HEK293T (cell line): ENCODE measurements at regions not wholly inside any gene's neighbourhood (a gene's known extent, or its start where the extent isn't known, plus 50 kb on each side); places are given as distances from the start of the nearest gene placed in this dataset.

ENCODE experiments used
- CTCF ChIA-PET: fragments of 350-600 bp; formaldehyde crosslinking; extraction: SDS; loops from one replicate; lab custom pipeline; 2021; ENCODE audit warnings: antibody characterized with exemption, inconsistent platforms; lab: Yijun Ruan, JAX
- POLR2A ChIA-PET: fragments of 350-600 bp; formaldehyde crosslinking; extraction: SDS; loops from one replicate; lab custom pipeline; 2020; ENCODE audit warnings: antibody characterized with exemption, inconsistent platforms; lab: Yijun Ruan, JAX
- DNase-seq: peaks from one replicate; pipeline ENCODE4 v3.0.0; 2012; ENCODE audit warnings: mixed read lengths; ENCODE audit errors: extremely low spot score
- ARNT ChIP-seq: fragments of 450-650 bp; IDR thresholded peaks from 2 replicates; pipeline ENCODE4 v1.6.1; 2017; ENCODE audit warnings: mild to moderate bottlenecking
- BHLHE40 ChIP-seq: fragments of 450-650 bp; IDR thresholded peaks from 2 replicates; pipeline ENCODE4 v1.6.1; 2016; ENCODE audit warnings: mild to moderate bottlenecking, moderate library complexity, borderline replicate concordance
- CTBP1 ChIP-seq: fragments of 450-650 bp; IDR thresholded peaks from 2 replicates; pipeline ENCODE4 v1.6.1; 2016; ENCODE audit warnings: borderline replicate concordance
- ELF4 ChIP-seq: fragments of 450-650 bp; IDR thresholded peaks from 2 replicates; pipeline ENCODE4 v1.6.1; 2017; ENCODE audit warnings: antibody characterized with exemption
- FOXA1 ChIP-seq: fragments of 450-650 bp; IDR thresholded peaks from 2 replicates; pipeline ENCODE4 v1.6.1; 2016; ENCODE audit warnings: mild to moderate bottlenecking
- FOXK2 ChIP-seq: fragments of 450-650 bp; IDR thresholded peaks from 2 replicates; pipeline ENCODE4 v1.6.1; 2016; ENCODE audit warnings: mild to moderate bottlenecking
- FOXM1 ChIP-seq: fragments of 450-650 bp; IDR thresholded peaks from 2 replicates; pipeline ENCODE4 v1.6.1; 2017; ENCODE audit warnings: mild to moderate bottlenecking, borderline replicate concordance
- HDGF ChIP-seq: fragments of 450-650 bp; IDR thresholded peaks from 2 replicates; pipeline ENCODE4 v1.6.1; 2017; ENCODE audit warnings: antibody characterized with exemption, borderline replicate concordance
- L3MBTL2 ChIP-seq: fragments of 450-650 bp; conservative IDR thresholded peaks from 2 replicates; pipeline ENCODE4 v1.6.1; 2016; ENCODE audit warnings: mild to moderate bottlenecking
- LEF1 ChIP-seq: fragments of 450-650 bp; IDR thresholded peaks from 2 replicates; pipeline ENCODE4 v1.6.1; 2017; ENCODE audit warnings: mild to moderate bottlenecking, borderline replicate concordance
- NFRKB ChIP-seq: fragments of 450-650 bp; IDR thresholded peaks from 2 replicates; pipeline ENCODE4 v1.6.1; 2016; ENCODE audit warnings: mild to moderate bottlenecking, moderate library complexity
- SP1 ChIP-seq: fragments of 450-650 bp; IDR thresholded peaks from 2 replicates; pipeline ENCODE4 v1.6.1; 2017
- SUZ12 ChIP-seq: fragments of 450-650 bp; IDR thresholded peaks from 2 replicates; pipeline ENCODE4 v1.6.1; 2016; ENCODE audit warnings: mild to moderate bottlenecking
- TARDBP ChIP-seq: fragments of 450-650 bp; IDR thresholded peaks from 2 replicates; pipeline ENCODE4 v1.6.1; 2016
- ZNF384 ChIP-seq: fragments of 450-650 bp; IDR thresholded peaks from 2 replicates; pipeline ENCODE4 v1.6.1; 2016
- TF ChIP-seq, protein P1 (sequence below): fragments of 450-650 bp; IDR thresholded peaks from 2 replicates; pipeline ENCODE4 v1.6.1; 2016

DNA sequence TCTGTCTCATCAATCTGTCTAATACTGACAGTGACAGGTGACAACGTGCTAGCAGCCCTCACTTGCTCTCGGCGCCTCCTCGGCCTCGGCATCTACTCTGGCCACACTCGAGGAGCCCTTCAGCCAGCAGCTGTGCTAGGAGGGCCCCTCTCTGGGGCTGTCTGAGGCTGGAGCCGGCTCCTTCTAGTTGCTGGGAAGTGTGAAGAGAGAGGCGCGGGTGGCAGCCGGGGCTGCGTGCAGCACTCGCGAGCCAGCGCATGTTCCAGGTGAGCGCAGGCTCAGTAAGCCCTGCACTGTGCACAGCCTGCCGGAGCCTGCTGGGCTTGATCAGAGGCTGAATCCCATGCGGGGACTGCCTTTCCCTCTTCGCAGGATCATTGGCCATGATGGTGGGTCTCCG is 330.7 kb downstream of the CDH10 start:
- TF ChIP-seq SP1 (no peak), L3MBTL2 (no peak), FOXM1 (no peak)
- ChIA-PET POLR2A (no interaction called here), CTCF (no interaction called here)
- no peak for DNase-seq

DNA sequence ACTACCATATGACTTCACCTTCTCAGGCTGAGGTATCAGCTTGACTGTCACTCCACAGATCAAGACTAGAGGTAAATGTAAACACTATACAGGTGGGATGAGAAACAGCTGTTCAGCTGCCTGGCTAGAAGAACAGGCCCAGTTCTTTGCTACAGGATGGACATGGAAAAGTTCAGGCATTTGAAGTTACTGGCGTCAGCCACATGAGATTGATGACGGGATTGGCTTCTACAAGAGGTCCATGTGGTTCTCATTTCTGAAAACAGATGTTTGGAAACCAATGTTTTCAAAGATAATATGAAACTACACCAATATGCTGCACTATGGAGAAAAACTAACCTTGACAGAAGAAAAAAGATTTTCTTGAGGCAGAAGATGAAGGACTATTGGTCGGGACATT is 324.1 kb downstream of the CDH10 start:
- POLR2A ChIA-PET = no interaction called here
- no peak for DNase-seq
- CTCF ChIA-PET = no interaction called here
- TF ChIP-seq L3MBTL2 (no peak), LEF1 (no peak)

DNA sequence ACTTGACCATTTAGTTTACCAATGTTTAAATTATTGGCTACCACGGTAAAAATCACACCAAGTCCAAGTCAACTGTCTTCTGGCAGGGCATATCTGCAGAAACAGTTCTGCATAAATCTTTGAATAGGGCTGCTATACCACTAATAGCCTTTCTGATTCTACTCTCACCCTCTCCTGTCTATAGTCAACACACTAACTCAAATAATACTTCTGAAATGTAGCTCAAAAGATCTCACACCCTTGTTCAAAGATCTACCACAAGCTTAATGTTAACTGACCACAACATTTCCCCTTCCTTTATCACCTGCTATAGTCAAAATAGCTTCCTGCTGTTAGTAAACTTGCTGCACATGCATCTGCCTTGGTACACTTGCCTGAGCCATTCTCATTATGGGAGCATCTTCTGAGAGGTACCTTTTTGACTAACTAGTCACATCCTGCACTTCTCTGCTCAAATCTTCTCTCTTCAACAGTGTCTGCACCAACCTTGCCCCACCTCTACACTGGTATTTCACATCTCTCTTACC is 319.4 kb downstream of the CDH10 start:
- CTCF ChIA-PET = no interaction called here
- TF ChIP-seq FOXM1 (no peak), FOXA1 (no peak), ARNT (no peak), ZNF384 (no peak), FOXK2 (no peak), ELF4 (no peak), NFRKB (no peak), SUZ12 (no peak), BHLHE40 (no peak), HDGF (no peak), TARDBP (no peak), CTBP1 (no peak), L3MBTL2 (no peak)
- TF ChIP-seq, protein P1, sequence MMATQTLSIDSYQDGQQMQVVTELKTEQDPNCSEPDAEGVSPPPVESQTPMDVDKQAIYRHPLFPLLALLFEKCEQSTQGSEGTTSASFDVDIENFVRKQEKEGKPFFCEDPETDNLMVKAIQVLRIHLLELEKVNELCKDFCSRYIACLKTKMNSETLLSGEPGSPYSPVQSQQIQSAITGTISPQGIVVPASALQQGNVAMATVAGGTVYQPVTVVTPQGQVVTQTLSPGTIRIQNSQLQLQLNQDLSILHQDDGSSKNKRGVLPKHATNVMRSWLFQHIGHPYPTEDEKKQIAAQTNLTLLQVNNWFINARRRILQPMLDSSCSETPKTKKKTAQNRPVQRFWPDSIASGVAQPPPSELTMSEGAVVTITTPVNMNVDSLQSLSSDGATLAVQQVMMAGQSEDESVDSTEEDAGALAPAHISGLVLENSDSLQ = no peak
- POLR2A ChIA-PET = no interaction called here
- no peak for DNase-seq

DNA sequence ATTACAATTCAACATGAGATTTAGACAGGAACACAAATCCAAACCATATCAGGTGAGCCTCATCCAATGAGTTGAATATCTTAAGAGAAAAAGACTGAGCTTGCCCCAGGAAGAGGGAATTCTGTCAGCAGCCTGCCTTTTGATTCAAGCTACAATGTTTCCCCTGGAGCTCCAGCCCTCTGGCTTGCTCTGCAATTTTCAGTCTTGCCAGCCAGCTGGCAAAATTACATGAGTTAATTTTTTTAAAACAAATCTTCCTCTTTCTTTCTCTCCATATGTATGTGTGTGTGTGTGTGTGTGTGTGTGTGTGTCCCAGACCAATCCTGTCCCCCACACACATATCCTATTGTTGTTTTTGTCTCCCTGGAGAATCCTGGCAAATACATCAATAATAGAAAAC is 313.2 kb downstream of the CDH10 start:
- CTCF ChIA-PET = no interaction called here
- POLR2A ChIA-PET = no interaction called here
- TF ChIP-seq HDGF (no peak), NFRKB (no peak), LEF1 (no peak), L3MBTL2 (no peak), ELF4 (no peak), CTBP1 (no peak), TARDBP (no peak), FOXM1 (no peak), BHLHE40 (no peak)
- TF ChIP-seq, protein P1 = no peak
- no peak for DNase-seq

DNA sequence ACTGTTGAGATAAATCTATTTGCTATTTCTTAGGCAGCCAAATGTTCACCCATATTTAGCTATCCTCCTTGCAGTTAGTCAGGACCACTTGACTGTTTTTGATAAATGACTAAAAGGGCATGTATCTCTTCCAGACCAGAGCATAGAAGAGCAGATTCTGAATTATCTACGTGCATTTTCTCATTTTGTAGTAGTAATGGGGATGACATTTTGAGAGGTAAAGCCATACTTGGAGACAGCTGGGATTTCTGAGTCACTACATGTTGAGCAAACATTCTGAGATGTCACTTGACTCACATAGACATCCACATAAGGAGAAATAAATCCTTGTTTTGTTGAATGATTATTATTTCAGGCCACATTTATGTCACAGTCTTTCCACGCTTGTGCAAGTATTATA is 297.6 kb downstream of the CDH10 start:
- CTCF ChIA-PET = no interaction called here
- POLR2A ChIA-PET = no interaction called here
- no peak for TF ChIP-seq NFRKB
- no peak for TF ChIP-seq TARDBP
- DNase-seq = no peak

DNA sequence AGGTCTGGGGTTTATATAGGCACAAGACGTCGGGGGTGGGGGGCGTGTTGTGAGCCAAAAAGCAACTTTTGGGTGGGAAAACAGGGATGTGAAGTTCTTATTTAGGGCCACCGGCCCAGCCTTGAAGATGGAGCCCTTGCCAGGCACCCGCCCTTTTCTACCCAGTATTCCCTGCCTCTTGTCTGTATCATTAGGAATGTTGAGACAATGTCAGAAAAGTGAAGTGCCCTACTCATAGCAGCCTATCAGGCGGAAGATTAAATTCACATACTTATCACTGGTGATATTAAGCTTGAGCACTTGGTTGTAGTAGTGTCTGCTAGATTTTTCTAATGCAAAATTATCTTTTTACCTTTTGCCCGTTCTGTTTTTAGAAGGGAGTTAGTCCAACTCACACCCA is 293.5 kb downstream of the CDH10 start:
- ChIA-PET CTCF (no interaction called here), POLR2A (no interaction called here)
- no peak for TF ChIP-seq FOXM1
- no peak for DNase-seq

DNA sequence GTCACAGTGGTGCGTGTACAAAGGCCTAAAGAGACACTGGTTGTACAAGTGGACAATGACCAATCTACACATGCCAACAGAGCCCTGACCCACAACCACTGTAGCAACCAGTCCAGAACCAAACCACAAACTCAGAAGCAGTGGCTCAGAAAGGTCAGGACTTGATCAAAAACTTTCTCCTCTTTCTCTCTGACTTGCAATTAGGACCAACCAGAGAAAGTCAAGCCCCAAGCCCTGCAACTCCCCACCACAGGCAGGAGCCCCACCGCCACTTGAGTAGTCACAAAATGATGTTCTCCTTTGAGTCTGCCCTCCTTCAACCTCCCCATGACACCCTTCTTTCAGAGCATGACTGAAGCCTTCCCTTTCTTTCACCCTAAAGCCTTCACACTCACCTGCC is 291.8 kb downstream of the CDH10 start:
- no peak for TF ChIP-seq TARDBP
- no peak for TF ChIP-seq ARNT
- TF ChIP-seq CTBP1 = no peak
- CTCF ChIA-PET = no interaction called here
- POLR2A ChIA-PET = no interaction called here
- no peak for DNase-seq

DNA sequence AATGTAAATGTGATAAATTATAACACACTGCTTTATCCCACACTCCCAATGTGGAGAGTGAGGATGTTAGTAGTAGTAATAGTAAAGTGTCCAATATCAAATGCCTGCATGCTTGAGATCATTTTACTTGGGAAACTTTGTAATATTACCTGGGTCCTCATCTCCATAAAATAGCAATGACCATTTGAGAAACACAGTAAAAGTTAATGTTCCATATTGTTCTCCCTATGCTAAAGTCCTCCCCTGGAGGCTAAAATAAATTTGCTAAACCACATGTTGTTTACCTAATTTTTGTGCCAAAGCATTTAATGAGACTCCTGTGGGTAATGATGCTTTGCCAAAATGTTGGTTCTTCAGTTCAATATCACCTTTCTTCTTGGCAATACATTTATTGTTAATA is 291.2 kb downstream of the CDH10 start:
- DNase-seq = no peak
- ChIA-PET POLR2A (no interaction called here), CTCF (no interaction called here)
- no peak for TF ChIP-seq FOXA1

DNA sequence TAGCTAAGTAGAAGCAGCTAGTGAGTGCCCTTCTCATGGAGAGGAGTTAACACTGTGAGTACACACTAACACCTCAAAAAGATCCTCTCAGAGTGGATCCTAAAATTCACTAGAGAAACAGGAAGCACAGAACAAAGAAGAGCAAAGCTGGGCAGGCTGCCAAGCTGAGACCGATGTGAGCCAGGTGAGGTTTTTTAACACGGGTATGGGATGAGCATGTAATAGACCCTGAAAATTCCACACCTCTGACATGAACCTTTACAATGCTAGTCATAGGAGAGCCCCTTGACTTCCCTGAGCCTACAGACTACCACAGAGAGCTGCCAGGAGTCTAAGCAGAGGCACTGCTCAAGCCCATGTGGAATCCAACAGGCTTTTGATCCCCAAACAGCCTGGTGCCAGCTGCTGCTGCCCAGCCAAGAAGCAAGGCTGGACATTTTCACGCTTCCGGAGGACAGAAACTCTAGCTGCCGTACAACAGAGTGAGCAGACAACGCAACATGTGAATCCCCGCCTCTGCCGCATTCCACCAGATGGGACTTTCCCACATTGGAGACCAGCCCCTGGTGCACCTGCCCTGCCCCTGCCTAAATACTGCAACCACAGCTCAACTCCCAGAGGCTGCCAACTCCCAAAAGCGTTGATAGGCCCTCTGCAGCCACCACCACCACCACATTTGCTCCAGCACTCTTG is 280.8 kb downstream of the CDH10 start:
- ChIA-PET POLR2A (no interaction called here), CTCF (no interaction called here)
- TF ChIP-seq ELF4 (no peak), SP1 (no peak), L3MBTL2 (no peak), HDGF (no peak), SUZ12 (no peak), LEF1 (no peak), NFRKB (no peak), FOXA1 (no peak), BHLHE40 (no peak), ARNT (no peak), ZNF384 (no peak), CTBP1 (no peak), TARDBP (no peak), FOXK2 (no peak)
- TF ChIP-seq, protein P1 = no peak
- DNase-seq = no peak
